ENCODE measurements at regions not wholly inside any gene's neighbourhood (a gene's known extent, or its start where the extent isn't known, plus 50 kb on each side); places are given as distances from the start of the nearest gene placed in this dataset.
A peak's percentile ranks its signal among the peaks of the same experiment; 100 is the strongest.
"Not testable (repeated sequence)": the region's sequence is repeated elsewhere in the genome, so short reads cannot be mapped to it uniquely, and the experiment has no call there.

DNA sequence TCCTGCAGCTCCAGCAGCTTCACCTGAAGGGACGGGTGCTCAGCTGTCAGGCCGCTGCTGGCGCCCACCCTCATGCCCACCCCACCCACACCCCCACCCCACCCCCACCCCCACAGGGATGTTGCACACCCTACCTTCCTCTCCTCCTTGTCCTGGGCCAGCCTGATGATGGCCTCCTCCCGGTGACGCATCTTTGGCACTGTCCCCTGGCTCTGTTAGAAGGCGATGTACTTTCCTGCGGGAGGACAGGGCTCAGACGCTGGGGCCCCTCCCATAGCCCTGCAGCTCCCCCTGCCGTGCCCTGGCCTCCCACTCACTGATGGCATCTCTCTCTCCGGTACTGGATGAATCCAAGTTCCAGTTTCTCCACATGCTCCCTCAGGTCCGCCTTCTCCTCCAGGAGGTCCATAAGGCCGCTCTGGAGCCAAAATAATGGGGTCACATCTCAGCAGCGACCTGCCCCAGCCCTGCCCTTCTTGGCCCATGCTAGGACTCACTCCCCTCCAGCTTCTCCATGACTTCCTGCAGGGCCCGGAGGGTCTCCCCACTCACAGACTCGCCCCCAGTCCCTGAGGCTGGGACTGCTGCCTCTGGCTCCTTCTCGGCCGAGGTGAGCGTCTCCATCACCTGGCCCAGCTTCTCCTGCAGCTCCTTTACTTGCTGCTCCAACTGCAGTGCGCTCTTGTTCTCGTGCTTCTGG lies 55.2 kb downstream of the GOLGA8B start:
- not testable (repeated sequence) for DNase-seq

- DNase-seq: not testable (repeated sequence)
Measured at GRCh38 chr15:34527641-34528040, 55.8 kb downstream of the GOLGA8B start.

DNA sequence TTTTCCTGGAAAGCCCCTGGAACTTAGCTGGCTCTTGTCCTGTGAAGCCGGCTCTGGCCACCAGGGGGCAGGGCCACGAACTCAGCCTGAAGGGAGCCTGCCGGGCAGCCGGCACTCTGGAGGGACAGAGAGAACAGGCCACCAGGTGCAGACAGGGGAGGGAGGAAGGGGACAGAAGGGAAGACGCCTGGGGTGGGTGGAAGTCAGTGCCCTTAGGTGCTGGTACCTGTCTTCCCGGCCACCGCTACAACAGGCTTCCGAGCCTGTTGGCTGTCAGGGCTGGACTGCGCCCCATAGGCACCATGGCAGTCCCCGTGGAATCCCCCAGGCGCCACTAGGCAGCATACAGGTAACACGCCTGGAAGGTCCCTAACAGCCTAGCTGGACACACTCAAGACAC lies 59.6 kb downstream of the GOLGA8B start:
- not testable (repeated sequence) for DNase-seq

DNA sequence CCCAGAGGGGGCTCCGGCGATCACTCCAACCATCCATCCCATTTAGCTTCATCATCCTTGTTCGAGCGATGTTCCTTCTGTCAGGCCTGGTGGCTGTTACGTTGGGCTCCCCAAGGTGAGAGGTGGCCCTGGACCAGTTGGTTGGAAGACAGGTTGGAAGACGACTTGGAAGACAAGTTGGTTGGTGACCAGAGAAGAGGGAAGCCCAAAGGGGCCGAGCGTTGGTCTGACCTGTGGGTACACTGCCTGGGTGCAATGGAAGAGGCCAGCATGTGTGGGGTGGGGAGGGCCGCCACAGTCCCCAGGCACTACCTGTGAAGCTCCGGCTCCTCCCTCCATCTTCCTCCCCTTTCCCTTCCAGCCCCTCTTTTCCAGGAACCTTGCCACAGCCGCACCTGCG lies 60.9 kb downstream of the GOLGA8B start:
- not testable (repeated sequence) for DNase-seq

GRCh38 chr15:34521802-34522485 lies 61.5 kb downstream of the GOLGA8B start:
- DNase-seq: not testable (repeated sequence)

DNA sequence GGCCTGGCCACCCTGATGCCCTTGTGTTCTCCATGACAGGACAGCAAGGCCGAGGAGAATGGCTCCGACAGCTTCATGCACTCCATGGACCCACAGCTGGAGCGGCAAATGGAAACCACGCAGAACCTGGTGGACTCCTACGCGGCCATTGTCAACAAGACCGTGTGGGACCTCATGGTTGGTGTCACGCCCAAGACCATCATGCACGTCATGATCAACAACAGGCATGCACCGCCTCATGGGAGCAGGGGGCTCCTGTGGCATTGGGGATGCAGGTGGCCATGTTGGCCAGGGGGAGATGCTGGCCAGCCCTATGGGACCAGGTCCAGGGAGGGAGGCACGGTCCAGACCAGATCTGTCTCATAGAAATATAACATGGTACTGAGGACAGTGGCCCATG lies 62.9 kb downstream of the GOLGA8B start:
- DNase-seq: no peak

- DNase-seq: not testable (repeated sequence)
Measured at GRCh38 chr15:34520010-34520409, 63.4 kb downstream of the GOLGA8B start.

DNA sequence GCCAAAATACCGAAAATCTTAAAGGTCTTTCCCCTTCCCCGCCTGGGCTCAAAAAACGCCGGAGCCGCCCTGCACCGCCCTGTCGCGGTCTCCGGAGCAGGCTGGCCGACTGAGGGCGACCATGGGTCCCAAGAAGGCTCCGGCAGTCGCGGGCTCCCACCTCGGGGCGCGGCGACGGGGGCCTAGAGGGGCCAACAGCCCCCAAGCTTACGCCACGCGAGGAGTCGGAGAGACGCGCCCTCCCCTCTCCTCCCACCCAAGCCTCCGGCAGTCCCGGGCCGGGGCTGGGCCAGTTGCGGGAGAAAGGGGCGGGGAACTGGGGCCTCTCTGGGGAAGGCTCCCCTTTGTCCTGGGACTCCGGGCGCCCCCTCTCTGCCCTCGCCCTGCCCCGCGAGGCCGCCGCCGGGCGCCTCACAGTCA lies 69.2 kb downstream of the GOLGA8B start:
- DNase-seq: peak; percentile 40

DNA sequence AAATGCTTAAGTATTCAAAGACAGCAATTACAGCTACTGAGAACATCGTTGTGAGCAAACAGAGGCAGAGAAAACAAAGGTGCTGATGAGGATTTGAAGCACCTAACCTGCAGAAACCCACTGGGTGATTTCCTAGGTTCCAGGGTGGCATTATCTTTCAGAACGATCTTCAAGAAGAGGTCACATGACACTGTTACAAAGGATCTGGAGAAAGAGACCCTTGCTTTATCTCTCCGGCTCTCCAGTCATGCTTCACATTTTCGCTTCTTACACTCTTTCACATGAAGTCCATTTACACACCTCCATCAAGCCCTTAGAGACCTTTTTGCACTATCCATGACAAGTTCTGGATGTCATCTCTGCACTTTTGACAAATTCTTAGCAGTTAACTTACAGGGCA lies 70.8 kb downstream of the GOLGA8B start:
- no peak for DNase-seq

- DNase-seq: no peak
Measured at GRCh38 chr15:34501131-34501530, 63.5 kb upstream of the GOLGA8A start.

- DNase-seq: no peak
Measured at GRCh38 chr15:34496207-34496995, 58.8 kb upstream of the GOLGA8A start.

DNA sequence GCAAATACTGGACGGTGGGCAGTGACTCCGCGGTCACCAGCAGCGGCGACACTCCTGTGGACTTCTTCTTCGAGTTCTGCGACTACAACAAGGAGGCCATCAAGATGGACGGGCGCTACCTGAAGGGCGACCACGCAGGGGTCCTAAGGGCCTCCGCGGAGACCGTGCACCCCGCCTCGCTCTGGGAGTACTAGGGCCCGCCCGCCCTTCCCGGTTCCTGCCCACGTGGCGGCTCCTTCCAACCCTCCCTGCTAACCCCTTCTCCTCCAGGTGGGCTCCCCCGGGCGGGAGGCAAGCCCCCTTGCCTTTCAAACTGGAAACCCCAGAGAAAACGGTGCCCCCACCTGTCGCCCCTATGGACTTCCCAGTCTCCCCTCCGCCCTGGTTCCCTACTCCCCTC lies 58.1 kb upstream of the GOLGA8A start:
- DNase-seq: not testable (repeated sequence)

DNA sequence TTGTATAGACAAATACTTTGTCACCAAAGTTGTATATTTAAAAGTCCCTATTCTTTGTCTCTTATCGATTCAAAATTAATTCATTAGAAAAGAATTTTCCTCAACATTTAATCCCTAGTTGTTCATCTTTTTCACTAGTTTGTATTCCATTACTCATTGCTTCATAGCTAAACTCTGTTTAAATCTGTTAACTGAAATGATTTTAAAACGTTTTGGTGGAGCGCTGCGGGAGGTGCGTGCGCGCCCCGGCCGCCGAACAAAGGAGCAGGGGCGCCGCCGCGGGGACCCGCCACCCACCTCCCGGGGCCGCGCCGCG lies 56.4 kb upstream of the GOLGA8A start:
- DNase-seq: no peak

DNA sequence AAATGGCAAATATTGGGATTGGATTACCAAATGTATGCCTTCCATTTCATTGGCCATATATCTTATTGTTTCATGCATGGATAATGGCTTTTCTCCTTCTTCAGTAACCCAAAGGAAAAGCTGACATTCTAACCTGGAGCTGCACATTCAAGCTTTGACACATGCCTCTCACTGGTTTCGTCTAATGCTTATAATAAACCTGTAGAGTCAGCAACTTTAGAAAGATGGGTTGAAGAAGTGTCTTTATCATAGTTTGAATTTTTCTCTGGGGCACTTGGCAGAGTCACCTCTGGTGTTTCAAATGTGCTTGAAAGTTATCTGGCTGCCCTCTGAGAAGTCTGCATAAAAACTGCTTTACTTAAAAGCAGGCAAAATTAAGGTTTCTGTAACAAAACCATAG lies 55.4 kb upstream of the GOLGA8A start:
- DNase-seq: no peak

- DNase-seq: not testable (repeated sequence)
Measured at GRCh38 chr15:34491488-34491887, 53.9 kb upstream of the GOLGA8A start.

- no peak for DNase-seq
Measured at GRCh38 chr15:34490417-34491193, 53.0 kb upstream of the GOLGA8A start.

GRCh38 chr15:34488973-34489959 lies 51.7 kb upstream of the GOLGA8A start:
- not testable (repeated sequence) for DNase-seq

All from EL (cell line).